Rectal smooth muscle tissue (tissue), 1 donor: ENCODE measurements at regions not wholly inside any gene's neighbourhood (a gene's known extent, or its start where the extent isn't known, plus 50 kb on each side); places are given as distances from the start of the nearest gene placed in this dataset.

Experiments
- H3K27ac ChIP-seq: one replicate; pipeline ENCODE4 v1.7.0; 2013; ENCODE audit warnings: low read depth, low read length, inconsistent platforms
- H3K27me3 ChIP-seq: one replicate; pipeline ENCODE4 v1.7.0; 2013; ENCODE audit warnings: low read length; ENCODE audit not compliant: control insufficient read depth, insufficient read depth
- H3K36me3 ChIP-seq: one replicate; pipeline ENCODE4 v1.7.0; 2013; ENCODE audit warnings: low read length; ENCODE audit not compliant: control insufficient read depth, insufficient read depth
- H3K4me1 ChIP-seq: one replicate; pipeline ENCODE4 v1.7.0; 2013; ENCODE audit warnings: low read length; ENCODE audit not compliant: control insufficient read depth, insufficient read depth
- H3K4me3 ChIP-seq: one replicate; pipeline ENCODE4 v1.7.0; 2013; ENCODE audit warnings: low read length
- H3K9ac ChIP-seq: one replicate; pipeline ENCODE4 v1.7.0; 2013; ENCODE audit warnings: low read length

GRCh38 chr3:127423856-127424765 is 136.3 kb upstream of the PRR20G start:
- Histone ChIP-seq H3K36me3 (no peaks in the 10 kb centered on the region), H3K27ac (no peak overlapping the region), H3K27me3 (peaks cover 11% of the 10 kb centered on the region), H3K4me3 (no peak overlapping the region), H3K4me1 (no peaks in the 10 kb centered on the region), H3K9ac (no peak overlapping the region)

- Histone ChIP-seq H3K27ac (no peak overlapping the region), H3K36me3 (no peaks in the 10 kb centered on the region), H3K4me3 (no peak overlapping the region), H3K4me1 (no peaks in the 10 kb centered on the region), H3K27me3 (peaks cover 11% of the 10 kb centered on the region), H3K9ac (no peak overlapping the region)
Measured at GRCh38 chr3:127422663-127423375, 135.0 kb upstream of the PRR20G start.

GRCh38 chr3:127421943-127422662 is 134.3 kb upstream of the PRR20G start:
- no peaks in the 10 kb centered on the region for H3K4me1 ChIP-seq
- no peak overlapping the region for H3K4me3 ChIP-seq
- H3K9ac ChIP-seq = no peak overlapping the region
- H3K27ac ChIP-seq = no peak overlapping the region
- H3K27me3 ChIP-seq = peaks cover 7% of the 10 kb centered on the region
- no peaks in the 10 kb centered on the region for H3K36me3 ChIP-seq

GRCh38 chr3:127420829-127421228 is 133.0 kb upstream of the PRR20G start:
- H3K9ac ChIP-seq = no peak overlapping the region

GRCh38 chr3:127419641-127420553 is 132.1 kb upstream of the PRR20G start:
- no peak overlapping the region for H3K27ac ChIP-seq
- H3K4me3 ChIP-seq = no peak overlapping the region
- no peak overlapping the region for H3K9ac ChIP-seq
- H3K4me1 ChIP-seq = no peaks in the 10 kb centered on the region
- no peaks in the 10 kb centered on the region for H3K36me3 ChIP-seq
- peaks cover 4% of the 10 kb centered on the region for H3K27me3 ChIP-seq

More at GRCh38 chr3:127420829-127421228, 133.0 kb upstream of the PRR20G start:
- H3K27me3 ChIP-seq = peaks cover 4% of the 10 kb centered on the region
- no peaks in the 10 kb centered on the region for H3K4me1 ChIP-seq
- no peaks in the 10 kb centered on the region for H3K36me3 ChIP-seq
- no peak overlapping the region for H3K4me3 ChIP-seq
- no peak overlapping the region for H3K27ac ChIP-seq

- H3K27me3 ChIP-seq = peaks cover 4% of the 10 kb centered on the region
- H3K4me3 ChIP-seq = no peak overlapping the region
- H3K9ac ChIP-seq = no peak overlapping the region
- H3K27ac ChIP-seq = no peak overlapping the region
- H3K4me1 ChIP-seq = no peaks in the 10 kb centered on the region
- H3K36me3 ChIP-seq = no peaks in the 10 kb centered on the region
Measured at GRCh38 chr3:127419182-127419581, 131.3 kb upstream of the PRR20G start.

GRCh38 chr3:127418560-127419147 is 130.8 kb upstream of the PRR20G start:
- H3K27ac ChIP-seq = no peak overlapping the region
- H3K36me3 ChIP-seq = no peaks in the 10 kb centered on the region
- H3K4me3 ChIP-seq = no peak overlapping the region
- no peaks in the 10 kb centered on the region for H3K4me1 ChIP-seq
- peaks cover 4% of the 10 kb centered on the region for H3K27me3 ChIP-seq
- H3K9ac ChIP-seq = no peak overlapping the region

GRCh38 chr3:127417709-127418559 is 130.1 kb upstream of the PRR20G start:
- H3K4me3 ChIP-seq = no peak overlapping the region

GRCh38 chr3:127413871-127414270 is 126.0 kb upstream of the PRR20G start:
- Histone ChIP-seq H3K36me3 (no peaks in the 10 kb centered on the region), H3K9ac (no peak overlapping the region), H3K27ac (no peak overlapping the region), H3K4me3 (no peak overlapping the region), H3K27me3 (no peaks in the 10 kb centered on the region), H3K4me1 (no peaks in the 10 kb centered on the region)

More at GRCh38 chr3:127417709-127418559, 130.1 kb upstream of the PRR20G start:
- Histone ChIP-seq H3K27ac (no peak overlapping the region), H3K9ac (no peak overlapping the region), H3K4me1 (no peaks in the 10 kb centered on the region), H3K36me3 (no peaks in the 10 kb centered on the region), H3K27me3 (peaks cover 4% of the 10 kb centered on the region)

GRCh38 chr3:127413318-127413673 is 125.5 kb upstream of the PRR20G start:
- Histone ChIP-seq H3K4me1 (no peaks in the 10 kb centered on the region), H3K27ac (no peak overlapping the region), H3K27me3 (no peaks in the 10 kb centered on the region), H3K36me3 (no peaks in the 10 kb centered on the region), H3K4me3 (no peak overlapping the region), H3K9ac (no peak overlapping the region)
